GM18508 (cell line): ENCODE measurements at regions not wholly inside any gene's neighbourhood (a gene's known extent, or its start where the extent isn't known, plus 50 kb on each side); places are given as distances from the start of the nearest gene placed in this dataset.
A peak's percentile ranks its signal among the peaks of the same experiment; 100 is the strongest.
"Not testable (repeated sequence)": the region's sequence is repeated elsewhere in the genome, so short reads cannot be mapped to it uniquely, and the experiment has no call there.

Experiments used
- ATAC-seq: cut with Tn5 transposase; IDR thresholded peaks from one replicate; pipeline ENCODE4 v1.9.1; 2021; ENCODE audit warnings: moderate number of reproducible peaks; ENCODE audit not compliant: insufficient read depth, unreplicated experiment

DNA sequence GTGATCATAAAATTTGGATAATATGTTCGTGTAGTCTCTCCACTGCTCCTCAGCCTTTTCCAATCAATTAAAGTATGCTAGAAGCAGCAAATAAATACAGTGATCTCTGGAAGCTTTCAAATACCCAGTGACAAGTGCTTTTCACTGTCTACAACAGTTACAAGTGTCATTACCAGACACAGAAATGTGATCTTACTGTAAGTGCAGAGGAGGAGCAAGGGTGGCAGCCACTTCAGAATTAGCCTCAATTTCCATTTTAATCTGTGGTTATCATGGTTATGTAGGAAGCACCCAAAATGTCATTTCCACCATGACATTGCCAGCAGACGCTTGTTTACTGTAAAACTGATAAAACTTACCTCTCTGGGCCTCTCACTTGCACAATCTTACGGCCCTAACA is 133.9 kb upstream of the ADAMTS3 start:
- no peak for ATAC-seq

DNA sequence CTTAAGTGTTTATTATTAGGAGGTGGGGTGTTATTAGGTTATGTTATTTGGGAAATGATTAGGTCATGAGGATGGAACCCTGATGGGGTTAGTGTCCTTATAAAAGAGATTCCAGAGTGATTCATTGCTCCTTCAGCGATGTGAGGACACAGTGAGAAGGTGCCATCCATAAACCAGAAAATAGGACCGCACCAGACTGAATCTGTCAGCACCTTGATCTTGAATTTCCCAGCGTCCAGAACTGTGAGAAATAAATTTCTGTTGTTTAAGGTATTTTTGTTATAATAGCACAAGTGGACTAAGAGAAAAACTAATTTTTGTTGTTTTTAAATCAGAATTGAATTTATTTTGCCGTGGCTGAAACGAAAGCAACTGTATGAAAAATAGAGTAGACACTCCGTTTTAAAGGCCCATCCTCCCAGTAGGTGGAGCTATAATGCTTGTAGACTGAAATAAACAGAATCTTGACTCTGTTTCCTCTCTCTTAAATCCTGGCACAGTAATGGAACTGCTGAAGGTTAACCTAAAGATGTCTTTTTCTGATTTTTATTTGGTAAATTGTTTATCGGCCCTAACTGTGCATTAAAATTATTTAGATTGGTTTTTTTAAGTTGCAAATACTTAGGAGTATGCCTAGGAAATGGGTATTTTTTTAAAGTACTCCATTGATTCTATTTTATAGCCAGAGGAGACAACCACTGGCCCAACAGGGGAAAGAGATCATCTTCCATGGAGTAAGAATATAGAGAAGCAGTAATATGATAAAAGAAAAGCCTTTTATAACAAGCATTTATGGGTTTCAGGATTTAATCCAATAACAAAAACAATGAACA is 133.2 kb upstream of the ADAMTS3 start:
- peak; percentile 70 for ATAC-seq

DNA sequence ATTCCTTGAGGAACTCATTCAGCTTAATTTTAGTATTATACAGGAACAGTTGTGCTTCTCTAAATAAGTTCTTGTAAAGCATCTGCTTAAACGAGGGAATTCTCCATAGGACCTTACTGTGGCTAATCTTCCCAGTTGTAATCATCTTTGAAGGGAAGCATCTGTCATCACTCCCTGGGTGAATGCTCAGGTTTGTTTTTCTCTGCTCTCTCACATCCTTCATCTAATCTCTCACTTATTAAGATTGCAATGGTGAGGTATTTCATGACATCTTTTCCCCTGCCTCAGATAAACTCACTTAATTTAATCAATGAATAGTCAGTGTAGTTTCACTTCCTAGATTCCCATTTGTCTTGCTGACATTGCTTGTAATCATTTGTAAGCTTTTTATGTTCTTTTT is 121.8 kb upstream of the ADAMTS3 start:
- no peak for ATAC-seq

DNA sequence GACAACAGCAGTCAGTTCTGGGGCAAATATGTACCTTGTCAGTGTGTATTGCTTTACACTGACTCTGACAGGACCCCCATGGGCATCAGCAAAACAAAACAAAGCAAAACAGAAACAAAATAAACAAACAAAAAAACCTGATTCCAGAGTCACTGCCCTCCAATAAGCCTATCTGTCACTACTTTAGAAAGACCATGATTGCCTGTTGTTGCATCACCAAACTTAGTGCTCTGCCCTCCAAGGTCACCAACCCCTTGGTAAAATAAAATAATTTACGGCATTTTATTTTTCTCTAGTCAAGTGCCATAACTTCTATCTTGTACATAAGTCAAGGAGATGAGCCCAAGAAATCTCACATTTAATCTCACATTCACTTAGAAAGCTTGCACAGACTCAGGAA is 120.9 kb upstream of the ADAMTS3 start:
- no peak for ATAC-seq

DNA sequence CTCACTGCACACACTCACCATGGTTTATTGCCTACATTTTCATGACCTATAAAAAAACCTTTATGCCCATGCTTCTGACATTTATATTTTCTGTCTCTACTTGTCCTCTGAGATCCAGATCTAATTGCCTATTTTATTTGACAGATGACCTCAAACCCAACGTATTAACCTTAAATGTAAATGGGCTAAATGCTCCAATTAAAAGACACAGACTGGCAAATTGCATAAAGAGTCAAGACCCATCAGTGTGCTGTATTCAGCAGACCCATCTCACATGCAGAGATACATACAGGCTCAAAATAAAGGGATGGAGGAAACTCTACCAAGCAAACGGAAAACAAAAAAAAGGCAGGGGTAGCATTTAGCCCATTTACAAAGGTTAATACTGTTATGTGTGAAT is 117.4 kb upstream of the ADAMTS3 start:
- ATAC-seq = not testable (repeated sequence)

DNA sequence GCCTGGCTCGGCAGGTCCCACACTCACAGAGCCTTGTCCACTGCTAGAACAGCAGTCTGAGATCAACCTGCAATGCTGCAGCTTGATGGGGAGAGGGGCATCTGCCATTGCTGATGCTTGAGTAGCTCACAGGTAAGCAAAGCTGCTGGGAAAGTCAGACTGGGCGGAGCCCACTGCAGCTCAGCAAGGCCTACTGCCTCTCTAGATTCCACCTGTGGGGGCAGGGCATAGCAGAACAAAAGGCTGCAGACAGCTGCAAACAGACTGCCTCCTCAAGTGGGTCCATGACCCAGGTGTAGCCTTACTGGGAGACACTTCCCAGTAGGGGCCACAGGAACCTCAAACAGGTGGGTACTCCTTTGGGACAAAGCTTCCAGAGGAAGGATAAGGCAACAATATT is 110.6 kb upstream of the ADAMTS3 start:
- ATAC-seq = no peak

DNA sequence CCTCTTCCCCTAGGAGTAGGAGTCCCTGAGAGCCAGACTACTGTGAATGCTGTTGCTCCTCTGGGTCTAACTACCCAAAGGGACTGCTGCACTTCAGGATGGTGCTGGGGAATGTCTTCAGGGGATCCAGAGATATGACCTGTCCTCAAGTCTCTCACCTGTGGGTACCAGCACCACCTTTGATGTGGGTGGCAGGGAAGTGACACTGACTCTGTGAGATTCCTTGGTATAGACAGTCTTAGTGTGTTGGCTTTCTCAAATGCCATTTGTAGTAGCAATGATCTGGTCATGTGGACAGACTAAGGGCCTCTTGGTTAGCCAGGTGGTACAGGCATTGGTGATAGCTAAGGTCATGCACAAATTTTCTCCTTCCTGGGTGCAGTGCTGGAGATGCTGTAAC is 108.9 kb upstream of the ADAMTS3 start:
- no peak for ATAC-seq

DNA sequence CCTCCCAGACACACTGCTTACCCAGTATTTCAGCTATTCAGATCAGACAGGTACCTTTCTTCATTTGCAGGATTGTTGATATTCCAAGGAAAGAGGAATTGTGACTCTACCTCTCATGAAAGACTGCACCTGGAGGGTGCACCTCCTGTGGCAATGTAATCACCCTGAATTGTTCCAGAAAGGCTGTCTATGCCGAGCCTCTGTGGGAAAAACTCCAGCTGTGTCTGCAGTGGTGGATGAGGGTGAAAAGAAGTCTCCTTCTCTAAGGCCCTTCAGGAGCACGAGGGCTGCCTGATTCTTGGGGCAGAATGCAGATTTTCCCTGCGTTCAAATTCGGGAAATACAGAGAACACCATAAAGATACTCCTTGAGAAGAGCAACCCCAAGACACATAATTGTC is 108.2 kb upstream of the ADAMTS3 start:
- no peak for ATAC-seq

DNA sequence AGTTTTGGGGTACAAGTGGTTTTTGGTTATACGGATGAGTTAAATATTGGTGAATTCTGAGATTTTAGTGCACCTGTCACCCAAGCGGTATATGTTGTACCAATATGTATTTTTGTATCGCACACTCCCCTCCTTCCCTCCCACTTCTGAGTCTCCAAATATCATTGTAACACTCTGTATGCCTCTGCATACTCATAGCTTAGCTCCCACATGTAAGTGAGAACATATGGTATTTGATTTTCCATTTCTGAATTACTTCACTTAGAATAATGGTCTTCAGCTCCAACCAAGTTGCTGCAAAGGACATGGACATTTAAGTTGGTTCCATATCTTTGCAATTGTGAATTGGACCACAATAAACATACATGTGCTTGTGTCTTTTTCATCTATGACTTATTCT is 103.0 kb upstream of the ADAMTS3 start:
- ATAC-seq = no peak

DNA sequence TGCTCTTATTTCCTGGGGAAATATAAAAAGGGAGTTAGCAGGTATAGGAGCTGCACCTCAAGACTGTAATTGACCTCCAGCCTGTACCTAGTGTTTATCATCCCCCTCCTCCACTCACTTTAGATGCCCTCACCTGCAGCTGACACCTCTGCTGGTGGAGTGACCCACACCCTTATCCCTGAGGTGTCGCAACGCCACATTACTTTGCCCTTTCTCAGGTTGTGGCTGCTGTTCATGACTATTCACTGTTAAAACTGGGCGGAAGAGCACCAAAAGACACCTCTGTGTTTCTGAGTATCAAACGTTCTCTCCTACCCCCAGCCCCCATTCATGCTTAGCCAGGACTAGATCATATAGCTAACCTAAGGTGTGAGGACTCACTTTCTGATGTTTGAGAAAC is 101.5 kb upstream of the ADAMTS3 start:
- ATAC-seq = no peak

DNA sequence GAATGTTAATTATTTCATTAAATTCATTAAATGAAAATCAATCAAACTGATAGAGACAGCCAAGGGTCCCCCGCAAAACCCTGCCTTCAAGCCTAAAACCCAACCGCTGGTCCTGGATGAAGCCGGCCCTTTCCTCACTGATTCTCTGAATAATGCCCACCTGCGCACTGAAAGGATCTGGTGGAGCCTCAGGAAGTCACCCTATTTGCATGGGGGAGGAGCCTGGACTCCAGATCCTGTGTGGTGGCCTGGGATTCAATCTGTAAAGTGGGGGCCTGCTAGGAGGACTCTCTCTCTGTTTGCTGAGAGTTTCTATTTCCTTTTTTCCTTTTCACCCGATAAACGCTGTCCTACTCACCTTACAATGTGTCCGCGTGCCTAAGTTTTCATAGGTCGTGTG is 97.9 kb upstream of the ADAMTS3 start:
- no peak for ATAC-seq

DNA sequence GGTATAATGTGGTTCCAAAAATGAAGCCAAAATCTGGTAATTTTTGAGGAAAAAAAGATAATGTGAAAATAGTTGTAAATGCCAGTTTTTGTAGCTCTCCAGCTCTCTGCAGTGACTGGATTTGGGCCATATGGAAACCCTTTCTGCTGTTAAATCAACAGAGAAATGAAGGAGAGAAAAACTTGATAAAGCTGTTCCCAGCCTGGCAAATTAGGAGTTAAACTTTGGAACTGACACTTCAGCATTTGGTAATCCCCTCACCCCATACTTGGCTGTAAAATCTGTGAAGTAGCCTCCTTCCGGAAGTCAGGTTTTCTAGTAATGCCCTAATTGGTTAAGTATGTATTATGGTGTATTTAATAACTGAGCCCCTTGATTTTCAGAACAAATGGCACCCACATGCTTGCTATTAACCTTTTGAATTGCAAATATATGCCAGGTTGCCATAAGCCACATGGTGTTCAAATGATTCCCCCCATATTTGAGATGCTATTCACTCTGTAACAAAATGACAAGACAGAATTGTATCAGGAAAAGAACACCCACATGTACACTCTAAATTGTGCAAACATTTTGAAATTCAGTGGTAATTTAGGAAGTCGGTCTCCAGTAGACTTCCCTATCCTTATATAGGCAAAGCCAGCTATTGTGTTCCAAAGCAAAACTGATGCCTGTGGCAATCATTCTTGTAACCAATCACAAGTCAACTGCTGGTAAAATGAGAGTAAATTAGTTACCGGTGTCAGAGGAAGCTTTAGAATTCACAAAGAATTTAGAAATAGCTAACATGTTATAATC is 96.3 kb upstream of the ADAMTS3 start:
- no peak for ATAC-seq

DNA sequence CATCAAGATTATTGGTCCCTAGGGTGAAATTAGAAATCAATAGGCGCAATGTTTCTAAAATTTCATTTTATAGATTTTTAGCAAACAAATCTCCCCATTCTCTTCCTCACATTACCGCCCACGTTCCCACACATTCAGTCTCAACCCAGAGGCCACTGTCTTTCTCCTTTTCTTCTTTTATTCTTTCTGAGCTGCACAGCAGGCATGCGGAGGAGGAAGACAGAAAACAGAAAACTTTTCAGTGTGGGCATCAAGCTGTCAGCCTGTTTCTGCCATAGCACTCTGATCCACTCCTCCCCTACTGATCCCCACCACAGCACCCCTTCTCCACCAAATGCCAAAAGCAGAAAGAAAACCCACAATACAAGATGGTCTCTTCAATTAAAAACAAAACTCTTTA is 94.8 kb upstream of the ADAMTS3 start:
- ATAC-seq = no peak

DNA sequence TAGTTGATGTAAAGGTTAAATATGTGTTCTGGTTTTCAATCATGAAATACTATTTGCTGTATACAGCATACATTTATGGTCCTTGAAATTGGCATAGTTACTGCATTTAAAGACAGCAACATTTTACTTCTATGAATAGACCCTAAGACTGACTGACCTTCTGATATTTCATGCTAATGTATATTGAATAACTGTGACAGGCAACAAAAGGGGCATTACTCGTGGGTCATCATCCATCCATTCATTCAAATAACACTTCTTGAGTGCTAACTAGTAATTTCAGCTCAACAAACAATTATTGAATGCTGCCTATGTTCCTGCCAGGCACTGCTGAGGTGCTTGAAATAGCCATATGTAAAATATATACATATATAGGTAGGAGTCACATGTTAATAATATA is 92.8 kb upstream of the ADAMTS3 start:
- no peak for ATAC-seq

DNA sequence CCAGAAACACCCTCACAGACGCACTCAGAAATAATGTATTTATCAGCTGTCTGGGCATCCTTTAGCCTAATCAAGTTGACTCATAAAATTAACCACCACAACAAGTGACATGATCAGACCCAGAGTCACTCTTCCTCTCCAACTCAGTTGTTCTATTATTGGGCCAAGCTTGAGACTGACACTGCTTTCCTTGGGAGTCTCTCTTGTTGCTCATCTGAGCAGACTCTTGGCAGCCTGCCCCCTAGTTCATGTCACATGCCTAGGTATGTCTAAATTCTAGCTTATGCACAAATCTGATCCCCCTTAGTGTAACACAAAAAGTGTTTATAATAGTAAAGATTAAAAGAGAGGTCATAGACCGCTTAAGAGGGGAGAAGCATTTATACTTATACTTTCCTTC is 72.6 kb upstream of the ADAMTS3 start:
- ATAC-seq = no peak

DNA sequence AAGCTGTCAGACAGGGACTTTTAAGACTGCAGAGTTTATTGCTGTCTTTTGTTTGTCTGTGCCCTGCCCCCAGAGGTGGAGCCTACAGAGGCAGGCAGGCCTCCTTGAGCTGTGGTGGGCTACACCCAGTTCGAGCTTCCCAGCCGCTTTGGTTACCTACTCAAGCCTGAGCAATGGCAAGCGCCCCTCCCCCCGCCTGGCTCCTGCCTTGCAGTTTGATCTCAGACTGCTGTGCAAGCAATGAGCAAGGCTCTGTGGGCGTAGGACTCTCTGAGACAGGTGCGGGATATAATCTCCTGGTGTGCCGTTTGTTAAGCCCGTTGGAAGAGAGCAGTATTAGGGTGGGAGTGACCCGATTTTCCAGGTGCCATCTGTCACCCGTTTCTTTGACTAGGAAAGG is 67.8 kb upstream of the ADAMTS3 start:
- ATAC-seq = not testable (repeated sequence)

DNA sequence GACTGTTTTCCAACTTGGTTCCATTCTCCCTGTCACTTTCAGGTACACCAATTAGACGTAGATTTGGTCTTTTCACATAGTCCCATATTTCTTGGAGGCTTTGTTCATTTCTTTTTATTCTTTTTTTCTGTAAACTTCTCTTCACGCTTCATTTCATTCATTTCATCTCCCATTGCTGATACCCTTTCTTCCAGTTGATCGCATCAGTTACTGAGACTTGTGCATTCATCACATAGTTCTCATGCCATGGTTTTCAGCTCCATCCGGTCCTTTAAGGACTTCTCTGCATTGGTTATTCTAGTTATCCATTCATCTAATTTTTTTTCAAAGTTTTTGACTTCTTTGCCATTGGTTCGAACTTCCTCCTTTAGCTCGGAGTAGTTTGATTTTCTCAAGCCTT is 66.9 kb upstream of the ADAMTS3 start:
- ATAC-seq = not testable (repeated sequence)

DNA sequence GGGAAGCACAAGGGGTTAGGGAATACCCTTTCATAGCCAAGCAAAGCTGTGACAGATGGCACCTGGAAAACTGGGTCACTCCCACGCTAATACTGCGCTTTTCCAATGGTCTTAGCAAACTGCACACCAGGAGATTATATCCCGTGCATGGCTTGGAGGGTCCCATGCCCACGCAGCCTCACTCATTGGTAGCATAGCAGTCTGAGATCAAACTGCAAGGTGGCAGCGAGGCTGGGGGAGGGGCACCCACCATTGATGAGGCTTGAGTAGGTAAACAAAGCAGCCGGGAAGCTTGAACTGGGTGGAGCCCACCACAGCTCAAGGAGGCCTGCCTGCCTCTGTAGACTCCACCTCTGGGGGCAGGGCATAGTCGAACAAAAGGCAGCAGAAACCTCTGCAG is 63.2 kb upstream of the ADAMTS3 start:
- not testable (repeated sequence) for ATAC-seq

DNA sequence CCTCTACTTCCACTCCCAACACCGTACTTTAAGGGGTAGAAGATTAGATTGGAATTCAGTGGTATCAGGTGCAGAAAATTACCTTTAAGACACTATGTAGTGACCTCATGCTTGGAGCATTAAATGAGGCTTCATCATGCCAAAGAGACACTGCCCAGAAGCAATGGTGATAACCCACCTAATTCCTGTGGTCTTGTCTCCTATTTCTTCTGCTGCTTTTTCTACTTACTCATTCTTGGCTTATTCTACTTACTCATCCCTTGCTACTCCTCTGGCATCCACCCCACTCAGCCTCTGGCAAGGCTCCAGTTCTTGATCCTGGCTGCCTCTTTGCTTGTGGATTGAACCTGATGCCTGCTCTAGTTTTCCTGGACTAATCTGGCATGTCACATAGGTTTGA is 62.3 kb upstream of the ADAMTS3 start:
- ATAC-seq = no peak

DNA sequence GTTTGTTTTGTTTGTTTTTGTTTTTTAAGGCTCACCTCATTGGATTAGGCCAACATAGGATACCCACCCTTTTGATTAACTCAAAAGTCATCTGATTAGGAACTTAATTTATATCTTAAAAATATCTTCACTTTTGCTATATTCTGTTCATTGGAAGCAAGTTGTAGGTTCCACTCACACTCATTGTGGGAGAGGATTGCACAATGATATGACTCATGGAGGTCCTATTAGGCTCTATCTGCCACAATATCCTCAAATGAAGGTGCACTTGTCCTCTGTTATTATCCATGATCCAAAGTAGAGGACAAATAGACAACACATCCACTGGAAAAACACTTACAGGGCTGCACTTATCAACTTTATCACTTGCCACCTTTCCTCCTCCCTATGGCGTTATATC is 60.5 kb upstream of the ADAMTS3 start:
- no peak for ATAC-seq

DNA sequence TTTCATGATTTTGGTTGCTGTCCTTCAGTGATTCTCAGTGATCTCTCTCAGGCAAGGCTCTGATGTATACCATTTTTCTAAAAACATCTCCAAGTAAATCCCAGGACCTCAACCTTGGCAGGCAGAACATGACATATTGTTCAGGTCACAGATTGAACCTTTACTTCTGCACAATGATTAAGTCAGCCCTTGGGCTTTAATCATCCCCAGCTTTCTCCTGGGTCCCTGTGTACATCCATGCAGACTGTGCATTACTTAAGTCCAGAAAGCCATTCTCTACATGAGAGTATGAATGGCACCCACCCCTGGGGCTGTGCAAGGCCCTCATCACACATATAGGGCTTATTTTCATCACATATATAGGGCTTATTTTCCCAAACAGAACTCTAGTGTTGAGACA is 58.7 kb upstream of the ADAMTS3 start:
- ATAC-seq = no peak
